IMR-90 (cell line): ENCODE measurements at regions not wholly inside any gene's neighbourhood (a gene's known extent, or its start where the extent isn't known, plus 50 kb on each side); places are given as distances from the start of the nearest gene placed in this dataset.

Source experiments
- ATAC-seq: fragments of 200-7000 bp; cut with Tn5 transposase; 2 replicates; pipeline ENCODE4 v1.9.1; 2020; ENCODE audit warnings: low read depth, mild to moderate bottlenecking, moderate library complexity
- BruUV-seq: library from RNA; stranded (reverse); fragments of 400-500 nt; replicated peaks from 2 replicates; lab custom pipeline; 2021; lab: Mats Ljungman, UMichigan
- CTCF ChIA-PET: fragments of 300-600 bp; formaldehyde crosslinking; extraction: SDS; loops from one replicate; lab custom pipeline; 2021; ENCODE audit warnings: antibody characterized with exemption; lab: Yijun Ruan, JAX
- POLR2A ChIA-PET: fragments of 300-600 bp; sonication (Branson Sonifier 250); formaldehyde crosslinking; loops from one replicate; lab custom pipeline; 2022; ENCODE audit warnings: antibody characterized with exemption; ENCODE audit not compliant: unreplicated experiment; lab: Charles Lee
- DNase-seq: peaks from one replicate; pipeline ENCODE4 v3.0.0; 2013
- H2AFZ ChIP-seq: replicated peaks from 2 replicates; pipeline ENCODE3; 2013; ENCODE audit warnings: low read length, mild to moderate bottlenecking; ENCODE audit not compliant: poor library complexity
- H2AK5ac ChIP-seq: 2 replicates; pipeline ENCODE4 v1.6.1; 2013; ENCODE audit warnings: low read depth, low read length, inconsistent platforms
- H2AK9ac ChIP-seq: replicated peaks from 2 replicates; pipeline ENCODE3; 2013; ENCODE audit warnings: mild to moderate bottlenecking, low read depth, low read length, moderate library complexity; ENCODE audit not compliant: poor library complexity
- H2BK120ac ChIP-seq: 2 replicates; pipeline ENCODE4 v1.6.1; 2013; ENCODE audit warnings: low read depth, low read length, inconsistent platforms
- H2BK15ac ChIP-seq: 3 replicates; pipeline ENCODE4 v1.6.1; 2013; ENCODE audit warnings: low read depth, low read length, inconsistent platforms
- H2BK20ac ChIP-seq: 2 replicates; pipeline ENCODE4 v1.6.1; 2013; ENCODE audit warnings: low read depth, mild to moderate bottlenecking, inconsistent platforms, low read length, moderate library complexity
- H2BK5ac ChIP-seq: 2 replicates; pipeline ENCODE4 v1.6.1; 2013; ENCODE audit warnings: mild to moderate bottlenecking, low read depth, low read length, inconsistent platforms; ENCODE audit not compliant: poor library complexity, severe bottlenecking
- H3K14ac ChIP-seq: replicated peaks from 2 replicates; pipeline ENCODE4 v1.6.1; 2013; ENCODE audit warnings: low read depth, low read length, inconsistent platforms
- H3K18ac ChIP-seq: 2 replicates; pipeline ENCODE4 v1.6.1; 2013; ENCODE audit warnings: low read depth, low read length, control low read depth
- H3K23ac ChIP-seq: 2 replicates; pipeline ENCODE4 v1.6.1; 2013; ENCODE audit warnings: low read depth, low read length, inconsistent platforms
- H3K27ac ChIP-seq: 2 replicates; pipeline ENCODE4 v1.5.1; 2013; ENCODE audit warnings: mild to moderate bottlenecking, control low read depth, low read length; ENCODE audit not compliant: insufficient read depth
- H3K27me3 ChIP-seq: 2 replicates; pipeline ENCODE4 v1.6.1; 2013; ENCODE audit warnings: low read length; ENCODE audit not compliant: control insufficient read depth, insufficient read depth
- H3K36me3 ChIP-seq: 2 replicates; pipeline ENCODE4 v1.6.1; 2013; ENCODE audit warnings: low read length, mixed read lengths; ENCODE audit not compliant: control insufficient read depth, insufficient read depth
- H3K4ac ChIP-seq: 2 replicates; pipeline ENCODE4 v1.6.1; 2013; ENCODE audit warnings: low read depth, low read length, inconsistent platforms
- H3K4me1 ChIP-seq: 2 replicates; pipeline ENCODE4 v1.6.1; 2013; ENCODE audit warnings: low read length, mixed read lengths; ENCODE audit not compliant: control insufficient read depth, insufficient read depth
- H3K4me2 ChIP-seq: 2 replicates; pipeline ENCODE4 v1.6.1; 2013; ENCODE audit warnings: low read depth, mild to moderate bottlenecking, control low read depth, low read length, moderate library complexity
- H3K4me3 ChIP-seq: 2 replicates; pipeline ENCODE4 v1.5.1; 2013; ENCODE audit warnings: low read depth, mild to moderate bottlenecking, control low read depth, low read length, moderate library complexity; ENCODE audit not compliant: insufficient read depth
- H3K56ac ChIP-seq: 2 replicates; pipeline ENCODE4 v1.6.1; 2013; ENCODE audit warnings: low read length, inconsistent platforms; ENCODE audit not compliant: insufficient read depth; ENCODE audit errors: extremely low read depth
- H3K79me1 ChIP-seq, 2 experiments: 2 replicates each; pipeline ENCODE4 v1.6.1; 2013; ENCODE audit warnings: low read length in 2 of 2, inconsistent platforms in 1 of 2, low read depth in 1 of 2
- H3K9ac ChIP-seq: 2 replicates; pipeline ENCODE4 v1.6.1; 2013; ENCODE audit warnings: low read depth, low read length, control low read depth
- H3K9me1 ChIP-seq: 2 replicates; pipeline ENCODE4 v1.6.1; 2013; ENCODE audit warnings: low read length, inconsistent platforms; ENCODE audit not compliant: insufficient read depth
- H3K9me3 ChIP-seq: 2 replicates; pipeline ENCODE4 v1.6.1; 2013; ENCODE audit warnings: low read length; ENCODE audit not compliant: control insufficient read depth, insufficient read depth
- H4K20me1 ChIP-seq: 2 replicates; pipeline ENCODE4 v1.6.1; 2013; ENCODE audit warnings: low read length, inconsistent platforms; ENCODE audit not compliant: insufficient read depth
- H4K5ac ChIP-seq: 2 replicates; pipeline ENCODE4 v1.6.1; 2013; ENCODE audit warnings: mild to moderate bottlenecking, low read depth, low read length, control low read depth
- H4K8ac ChIP-seq, 2 experiments: 2 replicates each; pipeline ENCODE4 v1.6.1; 2013; ENCODE audit warnings: low read depth in 2 of 2, low read length in 2 of 2, control low read depth in 1 of 2, inconsistent platforms in 1 of 2
- H4K91ac ChIP-seq: 2 replicates; pipeline ENCODE4 v1.6.1; 2013; ENCODE audit warnings: low read depth, low read length, inconsistent platforms; ENCODE audit not compliant: insufficient read depth
- BHLHE40 ChIP-seq: fragments of 150-350 bp; IDR thresholded peaks from 2 replicates; pipeline ENCODE4 v1.6.1; 2016; ENCODE audit warnings: mild to moderate bottlenecking, low read depth, low read length
- CEBPB ChIP-seq: IDR thresholded peaks from 2 replicates; pipeline ENCODE4 v1.6.1; 2012; ENCODE audit warnings: low read depth, low read length, improper control_type of control experiment
- RAD21 ChIP-seq: IDR thresholded peaks from 2 replicates; pipeline ENCODE4 v1.6.1; 2012; ENCODE audit warnings: low read length, improper control_type of control experiment
- RCOR1 ChIP-seq: IDR thresholded peaks from 2 replicates; pipeline ENCODE4 v1.6.1; 2012; ENCODE audit warnings: mild to moderate bottlenecking, low read length, improper control_type of control experiment; ENCODE audit not compliant: insufficient replicate concordance
- RFX5 ChIP-seq: IDR thresholded peaks from 2 replicates; pipeline ENCODE4 v1.8.0; 2012; ENCODE audit warnings: low read depth, mild to moderate bottlenecking, low read length, moderate library complexity
- SMC3 ChIP-seq: fragments of 150-350 bp; IDR thresholded peaks from 2 replicates; pipeline ENCODE4 v1.6.1; 2016; ENCODE audit warnings: low read depth, mild to moderate bottlenecking, antibody characterized with exemption, low read length, moderate library complexity
- USF2 ChIP-seq: fragments of 150-350 bp; IDR thresholded peaks from 2 replicates; pipeline ENCODE4 v1.6.1; 2017; ENCODE audit warnings: mild to moderate bottlenecking, antibody characterized with exemption, low read length, low read depth
- dilution Hi-C: fragments of 300-500 bp; cut with HindIII; formaldehyde crosslinking; loops from one replicate; pipeline ENCODE4 v1.14.3; 2018; ENCODE audit warnings: low sequenced_read_pairs; ENCODE audit not compliant: unreplicated experiment
- in situ Hi-C: fragments of 300-500 bp; cut with MboI; formaldehyde crosslinking; loops from 3 replicates; pipeline ENCODE4 v1.14.3; 2019; ENCODE audit warnings: low sequenced_read_pairs, inconsistent platforms, mixed read lengths
- intact Hi-C: fragments of 100-400 bp; cut with micrococcal nuclease; formaldehyde crosslinking; loops from 2 replicates; pipeline ENCODE4 v1.10.0; 2022
- TF ChIP-seq, protein P1 (sequence below): conservative IDR thresholded peaks from 2 replicates; pipeline ENCODE4 v1.5.1; 2012; ENCODE audit warnings: mild to moderate bottlenecking, low read depth, low read length, improper control_type of control experiment

DNA sequence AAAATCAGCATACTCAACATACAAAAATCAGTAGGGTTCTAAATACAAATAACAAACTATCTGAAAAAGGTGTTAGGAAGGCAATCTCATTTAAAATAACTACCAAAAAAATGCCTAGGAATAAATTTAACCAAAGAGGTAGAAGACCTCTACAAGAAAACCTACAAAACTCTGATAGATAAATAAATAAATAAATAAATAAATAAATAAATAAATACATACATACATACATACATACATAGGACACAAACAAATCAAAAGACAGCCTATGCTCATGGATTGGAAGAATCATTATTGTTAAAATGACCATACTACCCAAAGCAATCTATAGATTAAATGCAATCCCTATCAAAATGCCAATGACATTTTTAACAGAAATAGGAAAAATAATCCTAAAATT, 194.7 kb downstream of the BARHL2 start:
- in situ Hi-C loops, result no loop called here
- H2AFZ ChIP-seq, result no peak overlapping the region
- no peaks in the 10 kb centered on the region for H3K4me1 ChIP-seq
- H3K9me3 ChIP-seq, result no peaks in the 10 kb centered on the region
- no peak overlapping the region for H3K14ac ChIP-seq
- H3K27ac ChIP-seq, result no peak overlapping the region
- no peak overlapping the region for H2BK15ac ChIP-seq
- no peak overlapping the region for H3K4ac ChIP-seq
- ATAC-seq (no peak), DNase-seq (no peak)
- no peak overlapping the region for H3K56ac ChIP-seq
- no TSS peak for BruUV-seq
- no peak overlapping the region for H4K8ac ChIP-seq
- H3K9ac ChIP-seq, result no peak overlapping the region
- H3K79me1 ChIP-seq, result no peaks in the 10 kb centered on the region
- no peak overlapping the region for H2BK5ac ChIP-seq
- H3K4me3 ChIP-seq, result no peak overlapping the region
- no peaks in the 10 kb centered on the region for H4K20me1 ChIP-seq
- H2BK120ac ChIP-seq, result no peak overlapping the region
- H3K9me1 ChIP-seq, result no peaks in the 10 kb centered on the region
- no peak overlapping the region for H3K4me2 ChIP-seq
- intact Hi-C loops, result no loop called here
- H3K27me3 ChIP-seq, result no peaks in the 10 kb centered on the region
- no peak overlapping the region for H4K5ac ChIP-seq
- H3K23ac ChIP-seq, result no peak overlapping the region
- H2AK9ac ChIP-seq, result no peak overlapping the region
- no peak for TF ChIP-seq RFX5
- no peak for TF ChIP-seq CEBPB
- TF ChIP-seq, protein P1, sequence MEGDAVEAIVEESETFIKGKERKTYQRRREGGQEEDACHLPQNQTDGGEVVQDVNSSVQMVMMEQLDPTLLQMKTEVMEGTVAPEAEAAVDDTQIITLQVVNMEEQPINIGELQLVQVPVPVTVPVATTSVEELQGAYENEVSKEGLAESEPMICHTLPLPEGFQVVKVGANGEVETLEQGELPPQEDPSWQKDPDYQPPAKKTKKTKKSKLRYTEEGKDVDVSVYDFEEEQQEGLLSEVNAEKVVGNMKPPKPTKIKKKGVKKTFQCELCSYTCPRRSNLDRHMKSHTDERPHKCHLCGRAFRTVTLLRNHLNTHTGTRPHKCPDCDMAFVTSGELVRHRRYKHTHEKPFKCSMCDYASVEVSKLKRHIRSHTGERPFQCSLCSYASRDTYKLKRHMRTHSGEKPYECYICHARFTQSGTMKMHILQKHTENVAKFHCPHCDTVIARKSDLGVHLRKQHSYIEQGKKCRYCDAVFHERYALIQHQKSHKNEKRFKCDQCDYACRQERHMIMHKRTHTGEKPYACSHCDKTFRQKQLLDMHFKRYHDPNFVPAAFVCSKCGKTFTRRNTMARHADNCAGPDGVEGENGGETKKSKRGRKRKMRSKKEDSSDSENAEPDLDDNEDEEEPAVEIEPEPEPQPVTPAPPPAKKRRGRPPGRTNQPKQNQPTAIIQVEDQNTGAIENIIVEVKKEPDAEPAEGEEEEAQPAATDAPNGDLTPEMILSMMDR, result no peak
- no peak for TF ChIP-seq SMC3
- TF ChIP-seq RAD21, result no peak
- TF ChIP-seq RCOR1, result no peak
- TF ChIP-seq USF2, result no peak
- no peak for TF ChIP-seq BHLHE40
- dilution Hi-C loops, result no loop called here
- ChIA-PET POLR2A (no interaction called here), CTCF (no interaction called here)
- no peak overlapping the region for H4K91ac ChIP-seq
- H2AK5ac ChIP-seq, result no peak overlapping the region
- H3K18ac ChIP-seq, result no peak overlapping the region
- no peak overlapping the region for H2BK20ac ChIP-seq
- H3K36me3 ChIP-seq, result no peaks in the 10 kb centered on the region
